IMR-90 (cell line): ENCODE measurements at regions not wholly inside any gene's neighbourhood (a gene's known extent, or its start where the extent isn't known, plus 50 kb on each side); places are given as distances from the start of the nearest gene placed in this dataset.
"Not testable (repeated sequence)": the region's sequence is repeated elsewhere in the genome, so short reads cannot be mapped to it uniquely, and the experiment has no call there.

Experiments used
- ATAC-seq: fragments of 200-7000 bp; cut with Tn5 transposase; 2 replicates; pipeline ENCODE4 v1.9.1; 2020; ENCODE audit warnings: low read depth, mild to moderate bottlenecking, moderate library complexity
- BruUV-seq: library from RNA; stranded (reverse); fragments of 400-500 nt; replicated peaks from 2 replicates; lab custom pipeline; 2021; lab: Mats Ljungman, UMichigan
- CTCF ChIA-PET: fragments of 300-600 bp; formaldehyde crosslinking; extraction: SDS; loops from one replicate; lab custom pipeline; 2021; ENCODE audit warnings: antibody characterized with exemption; lab: Yijun Ruan, JAX
- POLR2A ChIA-PET: fragments of 300-600 bp; sonication (Branson Sonifier 250); formaldehyde crosslinking; loops from one replicate; lab custom pipeline; 2022; ENCODE audit warnings: antibody characterized with exemption; ENCODE audit not compliant: unreplicated experiment; lab: Charles Lee
- DNase-seq: peaks from one replicate; pipeline ENCODE4 v3.0.0; 2013
- H2AFZ ChIP-seq: replicated peaks from 2 replicates; pipeline ENCODE3; 2013; ENCODE audit warnings: low read length, mild to moderate bottlenecking; ENCODE audit not compliant: poor library complexity
- H2AK5ac ChIP-seq: 2 replicates; pipeline ENCODE4 v1.6.1; 2013; ENCODE audit warnings: low read depth, low read length, inconsistent platforms
- H2AK9ac ChIP-seq: replicated peaks from 2 replicates; pipeline ENCODE3; 2013; ENCODE audit warnings: mild to moderate bottlenecking, low read depth, low read length, moderate library complexity; ENCODE audit not compliant: poor library complexity
- H2BK120ac ChIP-seq: 2 replicates; pipeline ENCODE4 v1.6.1; 2013; ENCODE audit warnings: low read depth, low read length, inconsistent platforms
- H2BK15ac ChIP-seq: 3 replicates; pipeline ENCODE4 v1.6.1; 2013; ENCODE audit warnings: low read depth, low read length, inconsistent platforms
- H2BK20ac ChIP-seq: 2 replicates; pipeline ENCODE4 v1.6.1; 2013; ENCODE audit warnings: low read depth, mild to moderate bottlenecking, inconsistent platforms, low read length, moderate library complexity
- H2BK5ac ChIP-seq: 2 replicates; pipeline ENCODE4 v1.6.1; 2013; ENCODE audit warnings: mild to moderate bottlenecking, low read depth, low read length, inconsistent platforms; ENCODE audit not compliant: poor library complexity, severe bottlenecking
- H3K14ac ChIP-seq: replicated peaks from 2 replicates; pipeline ENCODE4 v1.6.1; 2013; ENCODE audit warnings: low read depth, low read length, inconsistent platforms
- H3K18ac ChIP-seq: 2 replicates; pipeline ENCODE4 v1.6.1; 2013; ENCODE audit warnings: low read depth, low read length, control low read depth
- H3K23ac ChIP-seq: 2 replicates; pipeline ENCODE4 v1.6.1; 2013; ENCODE audit warnings: low read depth, low read length, inconsistent platforms
- H3K27ac ChIP-seq: 2 replicates; pipeline ENCODE4 v1.5.1; 2013; ENCODE audit warnings: mild to moderate bottlenecking, control low read depth, low read length; ENCODE audit not compliant: insufficient read depth
- H3K27me3 ChIP-seq: 2 replicates; pipeline ENCODE4 v1.6.1; 2013; ENCODE audit warnings: low read length; ENCODE audit not compliant: control insufficient read depth, insufficient read depth
- H3K36me3 ChIP-seq: 2 replicates; pipeline ENCODE4 v1.6.1; 2013; ENCODE audit warnings: low read length, mixed read lengths; ENCODE audit not compliant: control insufficient read depth, insufficient read depth
- H3K4ac ChIP-seq: 2 replicates; pipeline ENCODE4 v1.6.1; 2013; ENCODE audit warnings: low read depth, low read length, inconsistent platforms
- H3K4me1 ChIP-seq: 2 replicates; pipeline ENCODE4 v1.6.1; 2013; ENCODE audit warnings: low read length, mixed read lengths; ENCODE audit not compliant: control insufficient read depth, insufficient read depth
- H3K4me2 ChIP-seq: 2 replicates; pipeline ENCODE4 v1.6.1; 2013; ENCODE audit warnings: low read depth, mild to moderate bottlenecking, control low read depth, low read length, moderate library complexity
- H3K4me3 ChIP-seq: 2 replicates; pipeline ENCODE4 v1.5.1; 2013; ENCODE audit warnings: low read depth, mild to moderate bottlenecking, control low read depth, low read length, moderate library complexity; ENCODE audit not compliant: insufficient read depth
- H3K56ac ChIP-seq: 2 replicates; pipeline ENCODE4 v1.6.1; 2013; ENCODE audit warnings: low read length, inconsistent platforms; ENCODE audit not compliant: insufficient read depth; ENCODE audit errors: extremely low read depth
- H3K79me1 ChIP-seq, 2 experiments: 2 replicates each; pipeline ENCODE4 v1.6.1; 2013; ENCODE audit warnings: low read length in 2 of 2, inconsistent platforms in 1 of 2, low read depth in 1 of 2
- H3K9ac ChIP-seq: 2 replicates; pipeline ENCODE4 v1.6.1; 2013; ENCODE audit warnings: low read depth, low read length, control low read depth
- H3K9me1 ChIP-seq: 2 replicates; pipeline ENCODE4 v1.6.1; 2013; ENCODE audit warnings: low read length, inconsistent platforms; ENCODE audit not compliant: insufficient read depth
- H3K9me3 ChIP-seq: 2 replicates; pipeline ENCODE4 v1.6.1; 2013; ENCODE audit warnings: low read length; ENCODE audit not compliant: control insufficient read depth, insufficient read depth
- H4K20me1 ChIP-seq: 2 replicates; pipeline ENCODE4 v1.6.1; 2013; ENCODE audit warnings: low read length, inconsistent platforms; ENCODE audit not compliant: insufficient read depth
- H4K5ac ChIP-seq: 2 replicates; pipeline ENCODE4 v1.6.1; 2013; ENCODE audit warnings: mild to moderate bottlenecking, low read depth, low read length, control low read depth
- H4K8ac ChIP-seq, 2 experiments: 2 replicates each; pipeline ENCODE4 v1.6.1; 2013; ENCODE audit warnings: low read depth in 2 of 2, low read length in 2 of 2, control low read depth in 1 of 2, inconsistent platforms in 1 of 2
- H4K91ac ChIP-seq: 2 replicates; pipeline ENCODE4 v1.6.1; 2013; ENCODE audit warnings: low read depth, low read length, inconsistent platforms; ENCODE audit not compliant: insufficient read depth
- ELK1 ChIP-seq: fragments of 150-350 bp; IDR thresholded peaks from 2 replicates; pipeline ENCODE4 v1.6.1; 2016; ENCODE audit warnings: low read depth, mild to moderate bottlenecking, low read length, moderate library complexity, borderline replicate concordance
- NFE2L2 ChIP-seq: fragments of 150-350 bp; IDR thresholded peaks from 2 replicates; pipeline ENCODE4 v1.6.1; 2016; ENCODE audit warnings: low read depth, mild to moderate bottlenecking, low read length
- WGBS, 2 experiments: methylation state at CpG; one replicate each; pipeline versions ENCODE4 v1.1.5 to v1.1.7; 2013; ENCODE audit warnings: missing lambda C conversion rate in 2 of 2; ENCODE audit not compliant: insufficient read length in 1 of 2; ENCODE audit errors: extremely low coverage in 2 of 2; 5-methylcytosine and 5-hydroxymethylcytosine counted together
- dilution Hi-C: fragments of 300-500 bp; cut with HindIII; formaldehyde crosslinking; loops from one replicate; pipeline ENCODE4 v1.14.3; 2018; ENCODE audit warnings: low sequenced_read_pairs; ENCODE audit not compliant: unreplicated experiment
- in situ Hi-C: fragments of 300-500 bp; cut with MboI; formaldehyde crosslinking; loops from 3 replicates; pipeline ENCODE4 v1.14.3; 2019; ENCODE audit warnings: low sequenced_read_pairs, inconsistent platforms, mixed read lengths
- intact Hi-C: fragments of 100-400 bp; cut with micrococcal nuclease; formaldehyde crosslinking; loops from 2 replicates; pipeline ENCODE4 v1.10.0; 2022

GRCh38 chr6:67431076-67431475 lies 1204.0 kb upstream of the ADGRB3 start:
- dilution Hi-C loops = no loop called here
- in situ Hi-C loops = no loop called here
- no peak overlapping the region for H2BK5ac ChIP-seq

GRCh38 chr6:67426686-67427085 lies 1208.4 kb upstream of the ADGRB3 start:
- CTCF ChIA-PET, POLR2A ChIA-PET, H2AFZ ChIP-seq, H3K36me3 ChIP-seq, H2BK20ac ChIP-seq, H3K4me2 ChIP-seq, H3K9me3 ChIP-seq, H4K5ac ChIP-seq, H3K4ac ChIP-seq, dilution Hi-C loops, DNase-seq, H3K18ac ChIP-seq, H3K14ac ChIP-seq, in situ Hi-C loops, intact Hi-C loops, H2BK120ac ChIP-seq, H4K91ac ChIP-seq, H3K4me3 ChIP-seq, H2AK9ac ChIP-seq, H4K20me1 ChIP-seq, H3K79me1 ChIP-seq, H3K27me3 ChIP-seq, H4K8ac ChIP-seq, H3K9ac ChIP-seq, H2BK15ac ChIP-seq, H3K4me1 ChIP-seq, ATAC-seq, H3K9me1 ChIP-seq, H3K56ac ChIP-seq, H3K23ac ChIP-seq, H2BK5ac ChIP-seq, H2AK5ac ChIP-seq, H3K27ac ChIP-seq, BruUV-seq: not testable (repeated sequence)
- WGBS, 2 experiments = no CpG with 5 or more reads among the region's 4 CpGs

More at GRCh38 chr6:67431076-67431475, 1204.0 kb upstream of the ADGRB3 start:
- Histone ChIP-seq H3K4me2 (no peak overlapping the region), H3K4me1 (no peaks in the 10 kb centered on the region), H3K9ac (no peak overlapping the region), H4K5ac (no peak overlapping the region), H3K18ac (no peak overlapping the region), H3K4ac (no peak overlapping the region), H3K79me1 (no peaks in the 10 kb centered on the region), H4K8ac (no peak overlapping the region), H2AK5ac (no peak overlapping the region), H3K56ac (no peak overlapping the region), H2BK120ac (no peak overlapping the region), H3K9me3 (peaks cover 3% of the 10 kb centered on the region), H2BK15ac (no peak overlapping the region), H3K9me1 (no peaks in the 10 kb centered on the region), H4K91ac (no peak overlapping the region), H3K4me3 (no peak overlapping the region), H3K27ac (no peak overlapping the region), H2BK20ac (no peak overlapping the region), H3K27me3 (no peaks in the 10 kb centered on the region), H4K20me1 (no peaks in the 10 kb centered on the region), H2AFZ (no peak overlapping the region), H3K14ac (no peak overlapping the region), H3K23ac (no peak overlapping the region), H2AK9ac (no peak overlapping the region), H3K36me3 (no peaks in the 10 kb centered on the region)
- TF ChIP-seq ELK1 (no peak), NFE2L2 (no peak)
- ATAC-seq = no peak
- no TSS peak for BruUV-seq
- CTCF ChIA-PET = no interaction called here
- POLR2A ChIA-PET = no interaction called here
- intact Hi-C loops = no loop called here
- WGBS, 2 experiments = 20% methylated on average over 1 of the region's 6 CpGs; no CpG with 5 or more reads in 1 of the 2 experiments
- DNase-seq = no peak
